ENCODE measurements at regions not wholly inside any gene's neighbourhood (a gene's known extent, or its start where the extent isn't known, plus 50 kb on each side); places are given as distances from the start of the nearest gene placed in this dataset.

GRCh38 chr1:60133848-60134247 lies 60.3 kb upstream of the C1orf87 start:
- no peak for TF ChIP-seq CTCF (conservative IDR thresholded peaks at IDR 0.05)
- Mint-ChIP-seq H3K4me3 (no peak overlapping the region), H3K4me1 (ENCODE audit: unreplicated experiment) (peaks cover 9% of the 10 kb centered on the region), H3K27ac (no peak overlapping the region), H3K9me3 (no peaks in the 10 kb centered on the region), H3K27me3 (peaks cover 13% of the 10 kb centered on the region), H3K36me3 (no peaks in the 10 kb centered on the region)
- DNase-seq (ENCODE audit: extremely low spot score, unreplicated experiment), result no peak

- no peak for TF ChIP-seq CTCF (conservative IDR thresholded peaks at IDR 0.05)
- no peak overlapping the region for H3K27ac Mint-ChIP-seq
- no peaks in the 10 kb centered on the region for H3K9me3 Mint-ChIP-seq
- no peak overlapping the region for H3K4me3 Mint-ChIP-seq
- peaks cover 9% of the 10 kb centered on the region for H3K4me1 Mint-ChIP-seq (ENCODE audit: unreplicated experiment)
- no peaks in the 10 kb centered on the region for H3K36me3 Mint-ChIP-seq
- no peak for DNase-seq (ENCODE audit: extremely low spot score, unreplicated experiment)
- H3K27me3 Mint-ChIP-seq, result peaks cover 13% of the 10 kb centered on the region
Measured at GRCh38 chr1:60133000-60133673, 59.6 kb upstream of the C1orf87 start.

GRCh38 chr1:60132108-60132507 lies 58.5 kb upstream of the C1orf87 start:
- no peak overlapping the region for H3K27ac Mint-ChIP-seq
- peaks cover 9% of the 10 kb centered on the region for H3K4me1 Mint-ChIP-seq (ENCODE audit: unreplicated experiment)
- H3K9me3 Mint-ChIP-seq, result no peaks in the 10 kb centered on the region
- H3K36me3 Mint-ChIP-seq, result no peaks in the 10 kb centered on the region
- H3K4me3 Mint-ChIP-seq, result no peak overlapping the region
- peaks cover 19% of the 10 kb centered on the region for H3K27me3 Mint-ChIP-seq
- no peak for TF ChIP-seq CTCF (conservative IDR thresholded peaks at IDR 0.05)
- DNase-seq (ENCODE audit: extremely low spot score, unreplicated experiment), result no peak

GRCh38 chr1:60130703-60131102 lies 57.1 kb upstream of the C1orf87 start:
- no peaks in the 10 kb centered on the region for H3K36me3 Mint-ChIP-seq
- H3K9me3 Mint-ChIP-seq, result no peaks in the 10 kb centered on the region
- H3K4me3 Mint-ChIP-seq, result no peak overlapping the region
- peaks cover 18% of the 10 kb centered on the region for H3K27me3 Mint-ChIP-seq
- TF ChIP-seq CTCF (conservative IDR thresholded peaks at IDR 0.05), result no peak
- H3K4me1 Mint-ChIP-seq (ENCODE audit: unreplicated experiment), result peaks cover 9% of the 10 kb centered on the region
- no peak overlapping the region for H3K27ac Mint-ChIP-seq
- no peak for DNase-seq (ENCODE audit: extremely low spot score, unreplicated experiment)

GRCh38 chr1:60129911-60130310 lies 56.3 kb upstream of the C1orf87 start:
- no peak for TF ChIP-seq CTCF (conservative IDR thresholded peaks at IDR 0.05)
- Mint-ChIP-seq H3K27ac (no peak overlapping the region), H3K9me3 (no peaks in the 10 kb centered on the region), H3K4me1 (ENCODE audit: unreplicated experiment) (peaks cover 9% of the 10 kb centered on the region), H3K36me3 (no peaks in the 10 kb centered on the region), H3K4me3 (no peak overlapping the region), H3K27me3 (peaks cover 16% of the 10 kb centered on the region)
- no peak for DNase-seq (ENCODE audit: extremely low spot score, unreplicated experiment)

- H3K4me1 Mint-ChIP-seq (ENCODE audit: unreplicated experiment), result no peaks in the 10 kb centered on the region
- H3K27ac Mint-ChIP-seq, result no peak overlapping the region
- H3K27me3 Mint-ChIP-seq, result peaks cover 17% of the 10 kb centered on the region
- H3K4me3 Mint-ChIP-seq, result no peak overlapping the region
- no peak for DNase-seq (ENCODE audit: extremely low spot score, unreplicated experiment)
- H3K36me3 Mint-ChIP-seq, result no peaks in the 10 kb centered on the region
- H3K9me3 Mint-ChIP-seq, result no peaks in the 10 kb centered on the region
- TF ChIP-seq CTCF (conservative IDR thresholded peaks at IDR 0.05), result no peak
Measured at GRCh38 chr1:60126723-60127122, 53.2 kb upstream of the C1orf87 start.
